Activated CD4-positive, alpha-beta T cell treated with anti-CD3 and anti-CD28 coated beads for 24 hours (primary cell): ENCODE measurements at regions not wholly inside any gene's neighbourhood (a gene's known extent, or its start where the extent isn't known, plus 50 kb on each side); places are given as distances from the start of the nearest gene placed in this dataset.
A peak's percentile ranks its signal among the peaks of the same experiment; 100 is the strongest.
"Not testable (repeated sequence)": the region's sequence is repeated elsewhere in the genome, so short reads cannot be mapped to it uniquely, and the experiment has no call there.

Source experiments
- DNase-seq, 2 donors: peaks; one replicate each; pipeline ENCODE4 v3.0.0-alpha.2; 2020; ENCODE audit warnings: low read depth in 2 of 2

DNA sequence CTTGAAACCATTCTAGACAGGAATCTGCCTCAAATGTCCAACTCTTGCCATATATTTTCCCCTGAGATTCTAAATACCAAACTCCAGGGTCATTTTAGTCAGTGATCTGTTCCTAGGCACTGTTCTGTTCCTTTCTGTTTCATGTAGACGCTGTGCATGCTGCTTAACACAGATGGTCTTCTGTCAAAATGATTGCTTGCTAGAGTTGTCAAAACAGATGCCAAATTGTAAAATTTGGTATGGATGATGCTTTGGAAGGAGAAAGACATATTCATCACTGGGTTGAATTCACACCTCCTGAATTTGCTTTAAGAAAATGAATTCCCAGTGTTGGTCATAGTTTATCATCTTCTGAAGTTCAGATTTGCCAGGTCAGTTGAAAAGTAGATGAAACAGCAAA lies 425.9 kb downstream of the ETS1 start:
- DNase-seq: no peak

DNA sequence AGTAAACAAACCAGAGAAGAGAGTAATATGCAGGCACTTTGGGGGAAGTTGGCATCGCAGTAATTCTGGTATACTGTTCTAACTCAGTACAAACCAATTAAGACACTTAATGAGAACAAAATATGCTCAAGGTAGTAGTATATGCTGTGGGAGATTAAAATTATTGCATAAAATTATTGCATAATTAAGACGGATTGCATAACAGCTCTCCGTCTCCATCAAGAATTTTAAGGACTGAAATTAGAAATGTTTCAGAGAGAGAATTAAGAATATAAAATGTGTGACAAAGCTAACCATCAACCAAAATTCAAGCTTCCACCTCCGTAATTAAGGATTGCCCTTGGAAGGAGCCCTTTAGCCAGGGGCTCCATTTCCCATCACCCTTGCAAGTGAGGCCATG lies 428.5 kb downstream of the ETS1 start:
- no peak for DNase-seq

DNA sequence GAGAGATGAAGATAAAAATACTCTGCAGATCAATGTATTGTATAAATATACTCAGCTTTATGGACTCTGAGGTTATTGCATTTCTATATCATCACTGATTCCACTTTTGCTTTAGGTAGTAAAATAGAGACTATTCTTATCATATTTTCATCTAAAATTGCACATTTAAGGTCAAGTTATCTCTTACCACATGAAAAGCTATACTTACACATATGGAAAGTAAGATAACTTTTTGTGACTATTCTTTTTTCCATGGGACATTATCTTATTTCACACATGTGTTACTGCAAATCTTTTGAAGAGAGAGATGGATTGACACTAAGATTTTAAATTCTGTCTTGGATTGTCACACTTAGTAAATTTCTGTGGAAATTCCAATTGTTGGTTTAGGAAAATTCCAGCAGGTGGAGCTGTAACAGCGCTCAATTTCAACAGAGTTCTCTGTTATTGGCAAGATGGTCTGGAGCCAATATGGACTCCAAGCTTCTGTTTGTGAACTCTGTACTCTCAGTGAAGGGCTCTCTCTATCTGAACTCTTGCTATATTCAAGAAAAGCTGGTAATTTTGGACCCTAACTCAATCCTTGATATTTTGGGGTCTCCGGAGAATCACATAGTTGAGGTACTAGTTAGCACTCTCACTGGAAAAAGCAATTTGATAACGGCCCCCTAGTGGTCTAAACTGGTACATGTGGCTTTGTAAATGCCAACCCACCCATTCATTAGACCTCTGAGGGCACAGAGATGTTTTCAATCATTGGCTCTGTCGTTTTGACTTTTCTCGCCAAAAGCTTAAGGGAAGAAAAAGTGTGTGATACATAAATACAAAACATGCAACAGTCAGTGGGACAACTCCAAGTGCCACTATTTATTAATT lies 429.7 kb downstream of the ETS1 start:
- DNase-seq: peak; percentile 22 to 53

DNA sequence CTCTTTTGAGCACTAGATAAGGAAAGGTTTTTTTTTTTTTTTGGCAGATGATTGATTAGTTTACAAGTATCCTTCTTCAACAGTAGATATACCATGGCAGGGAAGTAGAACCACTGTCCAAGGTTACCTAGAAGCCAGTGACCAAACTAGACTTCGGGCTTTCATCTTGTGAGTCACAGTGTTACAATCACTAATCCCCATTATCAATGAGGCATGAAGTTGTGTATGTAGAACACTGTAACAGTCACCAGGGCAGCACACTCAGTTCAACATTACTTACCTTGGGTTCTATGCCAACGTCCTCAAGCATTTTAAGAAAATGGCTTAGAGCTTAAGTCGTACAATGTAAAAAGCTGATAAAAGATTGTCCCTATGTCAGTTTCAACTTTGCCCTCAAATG lies 430.9 kb downstream of the ETS1 start:
- DNase-seq: no peak

DNA sequence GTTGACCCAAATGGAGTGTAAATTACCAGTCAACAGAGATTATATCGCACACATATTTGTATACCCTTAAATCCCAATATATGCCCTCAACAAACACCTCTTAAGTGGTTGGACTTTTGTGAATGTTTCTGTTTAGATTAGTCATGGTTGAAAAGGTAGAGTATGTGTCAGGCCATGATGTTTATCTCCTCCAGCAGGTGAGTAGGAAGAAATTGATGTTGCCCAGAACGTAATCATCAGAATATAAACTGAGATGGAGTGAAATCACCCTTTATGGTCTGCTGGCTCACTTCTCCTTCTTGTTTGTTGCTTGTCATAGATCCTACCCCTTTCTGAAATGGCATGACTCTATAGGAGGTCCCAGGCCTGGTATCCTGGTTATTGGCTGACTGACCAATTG lies 431.8 kb downstream of the ETS1 start:
- DNase-seq: no peak

DNA sequence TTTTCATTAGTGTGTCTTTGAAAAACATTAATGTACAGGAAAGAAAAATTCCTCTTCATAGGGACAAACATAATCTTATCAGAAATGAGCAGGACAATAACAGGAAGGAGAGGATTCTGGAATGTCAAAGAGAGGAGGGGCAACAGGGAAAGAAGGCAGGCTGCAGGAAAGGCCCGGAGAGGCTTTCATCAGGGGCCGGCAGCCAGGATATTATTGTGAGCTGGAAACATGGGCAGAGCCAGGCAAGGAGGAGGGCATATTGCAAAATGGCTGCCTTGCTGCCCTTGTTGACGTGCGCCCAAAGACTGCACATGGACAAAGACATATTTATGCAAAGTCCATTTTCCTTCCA lies 433.7 kb downstream of the ETS1 start:
- DNase-seq: no peak

DNA sequence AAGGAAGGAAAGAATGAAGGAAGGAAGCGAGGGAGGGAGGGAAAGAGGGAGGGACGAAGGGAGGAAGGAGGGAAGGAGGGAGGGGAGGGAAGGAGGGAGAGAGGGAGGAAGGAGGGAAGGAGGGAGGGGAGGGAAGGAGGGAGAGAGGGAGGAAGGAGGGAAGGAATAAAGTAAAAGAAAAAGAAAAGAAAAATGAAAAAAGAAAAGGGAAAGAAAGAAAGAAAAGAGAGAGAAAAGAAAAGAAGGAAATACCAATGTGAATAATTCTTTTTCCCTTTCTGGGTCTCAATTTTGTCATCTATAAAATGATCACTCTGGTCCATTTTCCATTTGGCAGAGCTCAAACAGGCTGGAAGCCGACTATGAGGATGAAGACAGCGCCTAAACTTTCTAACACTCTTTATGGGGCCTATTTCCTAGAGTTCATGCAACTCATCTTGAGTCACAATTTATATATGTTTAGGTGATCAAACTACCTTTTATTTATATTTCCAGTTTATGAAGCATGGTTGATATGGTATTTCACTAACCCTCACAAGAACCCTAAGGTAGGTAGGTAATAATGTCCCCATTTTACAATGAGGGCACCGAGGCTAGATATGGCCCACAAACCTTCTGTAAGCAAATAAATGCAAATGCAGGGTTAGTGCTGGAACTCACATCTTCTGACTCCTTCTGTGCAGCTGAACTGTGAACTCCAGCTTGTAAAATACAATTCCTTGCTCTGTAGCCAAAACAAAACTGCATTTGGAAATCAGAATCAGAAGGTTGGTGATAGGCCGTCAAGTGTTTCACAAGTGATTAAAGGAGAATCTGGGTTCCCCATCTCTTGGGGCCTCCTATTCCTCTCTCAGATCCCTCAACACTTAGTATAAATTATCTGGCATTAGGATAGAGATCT lies 434.3 kb downstream of the ETS1 start:
- DNase-seq: no peak

DNA sequence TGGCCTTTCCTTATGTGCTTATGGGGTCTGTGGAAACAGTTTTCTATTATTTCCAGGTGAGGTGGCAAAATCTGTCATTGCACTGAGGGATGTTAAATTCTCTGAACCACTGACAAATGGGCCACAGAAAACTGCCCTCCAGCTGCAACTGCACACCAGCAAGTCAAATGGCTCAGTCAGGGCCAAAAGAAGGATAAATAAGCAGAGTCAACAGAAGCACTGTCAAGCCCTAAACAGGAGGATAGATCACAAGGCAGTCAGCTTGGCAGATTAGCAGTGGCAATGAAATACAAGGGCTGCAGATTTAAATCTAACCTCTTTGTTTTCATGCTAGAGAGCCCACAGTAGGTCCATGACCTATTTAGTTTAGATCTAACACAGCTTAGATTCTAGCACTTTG lies 435.6 kb downstream of the ETS1 start:
- DNase-seq: no peak

DNA sequence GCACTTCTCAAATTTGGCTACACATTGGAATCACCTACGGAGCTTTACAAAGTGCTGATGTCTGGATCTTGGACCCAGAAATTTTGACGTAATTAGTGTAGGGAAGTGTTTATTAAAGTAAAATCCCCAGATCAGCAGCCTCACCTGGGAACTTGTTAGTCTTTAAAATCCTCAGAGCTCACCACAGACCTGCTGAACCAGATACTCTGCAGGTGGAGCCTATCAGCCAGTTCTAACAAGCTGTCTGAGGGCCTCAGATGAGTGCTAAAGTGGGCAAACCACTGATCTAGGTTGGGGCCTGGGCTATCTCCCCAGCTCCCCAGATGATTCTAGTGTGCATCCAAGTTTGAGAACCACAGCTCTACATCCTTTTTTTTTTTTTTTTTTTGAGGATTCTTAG lies 436.0 kb downstream of the ETS1 start:
- DNase-seq: no peak

DNA sequence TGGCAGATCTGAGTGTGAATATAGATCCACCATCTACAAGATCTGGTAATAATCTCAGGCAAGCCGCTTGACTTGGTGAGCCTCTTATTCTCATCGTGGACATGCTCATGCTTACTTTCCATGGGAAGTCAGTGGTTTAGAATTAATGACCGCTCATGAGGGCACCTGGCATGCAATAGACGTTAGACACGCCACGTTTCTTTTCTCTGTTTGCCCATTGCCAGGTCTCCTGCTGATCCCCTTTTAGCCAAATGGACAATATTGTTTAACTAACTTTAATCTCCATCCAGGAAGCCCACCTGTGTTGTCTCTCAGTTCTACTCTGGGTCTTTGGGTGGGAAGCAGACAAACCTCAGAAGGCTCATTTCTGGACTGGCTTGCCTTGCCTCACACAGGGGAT lies 439.1 kb downstream of the ETS1 start:
- no peak for DNase-seq

DNA sequence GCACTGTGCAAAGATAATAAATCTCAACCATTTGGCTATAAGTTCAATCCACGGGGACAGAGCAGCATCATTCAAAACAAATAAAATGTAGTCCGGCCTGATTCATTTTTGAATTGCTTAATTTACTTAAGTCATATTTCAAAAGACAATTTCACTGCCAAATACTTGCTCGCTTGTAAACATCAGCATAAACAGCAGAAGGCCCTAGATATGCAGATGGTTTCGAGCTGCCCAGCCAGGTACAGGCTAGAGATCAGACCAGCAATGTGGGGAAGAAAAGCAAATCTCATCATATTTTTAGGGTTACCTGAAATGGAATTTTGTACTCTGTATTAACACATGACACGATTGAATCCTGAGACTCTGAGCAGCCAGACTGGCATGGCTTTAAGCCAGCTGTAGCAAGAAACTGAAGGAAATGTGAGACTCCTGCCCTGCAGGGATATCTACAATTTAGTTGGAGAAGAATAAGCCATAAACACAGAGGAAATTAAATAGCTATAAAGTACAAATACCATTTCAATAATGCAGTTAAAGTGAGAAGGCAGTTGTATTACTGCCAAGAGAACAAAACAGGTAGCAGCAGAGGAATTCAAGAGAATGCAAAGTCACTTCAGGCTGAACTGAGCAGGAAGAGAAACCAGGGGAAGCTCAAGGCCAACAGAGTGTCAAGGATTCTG lies 440.3 kb downstream of the ETS1 start:
- DNase-seq: no peak

DNA sequence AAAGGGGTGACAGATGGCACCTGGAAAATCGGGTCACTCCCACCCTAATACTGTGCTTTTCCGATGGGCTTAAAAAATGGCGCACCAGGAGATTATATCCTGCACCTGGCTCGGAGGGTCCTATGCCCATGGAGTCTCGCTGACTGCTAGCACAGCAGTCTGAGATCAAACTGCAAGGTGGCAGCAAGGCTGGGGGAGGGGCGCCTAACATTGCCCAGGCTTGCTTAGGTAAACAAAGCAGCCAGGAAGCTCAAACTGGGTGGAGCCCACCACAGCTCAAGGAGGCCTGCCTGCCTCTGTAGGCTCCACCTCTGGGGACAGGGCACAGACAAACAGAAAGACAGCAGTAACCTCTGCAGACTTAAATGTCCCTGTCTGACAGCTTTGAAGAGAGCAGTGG lies 447.1 kb downstream of the ETS1 start:
- DNase-seq: not testable (repeated sequence)

DNA sequence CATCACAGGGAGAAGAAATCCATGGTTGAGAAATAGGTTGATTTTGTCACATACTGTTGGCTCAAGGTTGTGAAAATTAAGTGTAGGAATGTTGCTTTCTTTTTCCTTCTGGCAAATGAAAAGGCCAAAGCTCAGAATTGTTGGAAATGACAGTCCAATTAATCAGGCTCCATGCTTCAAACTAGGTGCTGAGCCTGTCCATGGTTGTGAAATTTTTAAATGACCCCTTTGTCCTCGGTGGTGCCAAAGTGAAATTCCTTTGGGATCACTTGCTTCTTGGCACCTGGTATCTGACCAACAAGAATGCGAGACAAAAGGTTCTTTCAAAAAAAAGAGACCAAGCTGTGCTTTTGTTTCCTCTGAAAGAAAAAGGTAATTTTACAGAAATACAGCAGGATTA lies 451.9 kb downstream of the ETS1 start:
- no peak for DNase-seq

DNA sequence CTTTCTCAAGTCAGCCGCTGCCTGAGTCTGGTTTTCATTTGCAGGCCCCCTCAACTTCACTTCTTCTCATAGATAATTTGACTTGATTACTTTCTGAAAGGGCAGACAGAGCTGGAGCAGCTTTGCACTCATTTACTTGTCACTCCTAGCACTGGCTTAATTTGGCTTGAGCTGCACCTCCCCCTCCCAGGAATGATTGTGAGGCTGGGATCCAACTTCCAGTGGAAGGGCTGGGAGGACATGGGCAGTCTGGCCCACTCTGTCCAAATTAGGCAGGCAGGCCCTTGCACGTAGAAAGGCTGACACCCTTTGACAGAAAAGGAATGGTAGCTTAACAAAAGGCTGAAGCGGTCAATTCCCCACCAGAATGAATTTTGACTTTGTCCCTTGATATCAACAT lies 453.9 kb downstream of the ETS1 start:
- no peak for DNase-seq

DNA sequence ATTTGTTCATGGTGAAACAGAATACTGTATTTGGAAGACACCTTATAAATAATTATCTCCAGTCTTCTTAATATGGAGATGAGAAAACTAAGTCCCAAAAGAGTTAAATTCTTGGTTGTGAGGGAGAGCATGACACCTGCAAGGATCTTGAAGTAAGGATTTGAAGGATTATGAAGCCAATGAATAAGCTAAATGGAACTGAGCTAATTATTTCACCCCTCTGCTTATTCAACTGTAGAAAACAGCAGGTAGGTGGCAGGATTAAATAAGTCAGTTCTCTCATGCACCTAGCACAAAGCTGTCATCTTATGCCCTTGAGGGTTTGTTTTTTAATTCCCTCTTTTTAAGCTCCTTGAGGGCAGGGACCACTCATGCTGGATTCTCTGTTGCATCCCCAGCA lies 457.3 kb downstream of the ETS1 start:
- DNase-seq: no peak

DNA sequence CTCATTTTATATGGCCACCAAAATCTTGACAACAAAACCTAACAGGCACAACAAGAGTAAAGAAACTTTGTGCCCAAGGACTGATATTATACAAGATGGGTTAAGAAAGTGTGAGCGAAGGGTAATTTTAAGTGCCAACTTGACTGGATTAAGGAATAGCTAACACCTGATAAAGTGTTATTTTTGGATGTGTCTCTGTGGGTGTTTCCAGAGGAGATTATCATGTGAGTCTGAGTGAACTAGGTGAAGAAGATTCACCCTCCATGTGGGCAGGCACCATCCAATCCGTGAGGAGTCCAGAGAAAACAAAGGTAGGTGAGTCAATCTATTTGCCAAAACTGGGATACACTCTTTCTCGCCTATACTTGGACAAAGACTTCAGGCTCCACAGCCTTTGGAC lies 461.6 kb downstream of the ETS1 start:
- no peak for DNase-seq

DNA sequence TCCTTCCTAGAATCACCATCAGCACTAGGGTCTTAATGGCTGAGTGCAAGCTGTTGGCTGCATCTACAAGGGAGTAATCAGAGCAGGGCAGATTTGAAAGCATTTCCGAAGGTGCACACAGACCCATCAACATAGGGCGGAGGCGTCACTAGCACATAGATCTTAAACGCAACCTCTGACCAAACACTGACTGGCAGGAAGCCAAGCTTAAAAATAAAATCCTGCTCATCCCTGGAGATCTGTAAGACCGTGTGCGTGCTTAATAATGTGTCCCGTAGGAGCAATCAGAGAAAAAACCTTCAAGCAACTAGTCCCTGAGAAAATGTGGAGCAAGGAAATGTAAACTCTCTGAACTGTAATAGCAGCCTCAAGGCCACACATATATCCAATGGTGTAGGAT lies 470.5 kb downstream of the ETS1 start:
- no peak for DNase-seq

DNA sequence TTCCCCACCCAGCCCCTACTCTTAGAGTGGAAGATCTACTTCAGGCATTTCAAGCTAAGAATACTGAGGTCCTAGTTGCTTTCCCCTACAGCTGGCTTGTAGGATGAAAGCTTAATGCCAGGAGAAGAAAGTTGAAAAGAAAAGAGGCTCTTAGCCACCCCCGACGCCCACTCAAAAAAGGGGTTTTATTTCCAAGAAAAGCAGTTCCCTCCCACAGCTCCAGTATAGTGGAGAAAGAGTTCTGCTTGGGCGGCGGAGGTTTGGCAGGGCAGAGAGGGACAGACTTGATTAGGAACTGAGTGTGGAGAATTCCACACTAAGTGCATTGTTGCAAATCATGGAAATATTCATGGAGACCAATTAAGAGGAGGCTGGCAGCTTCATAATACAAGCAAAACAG lies 470.9 kb downstream of the ETS1 start:
- no peak for DNase-seq

DNA sequence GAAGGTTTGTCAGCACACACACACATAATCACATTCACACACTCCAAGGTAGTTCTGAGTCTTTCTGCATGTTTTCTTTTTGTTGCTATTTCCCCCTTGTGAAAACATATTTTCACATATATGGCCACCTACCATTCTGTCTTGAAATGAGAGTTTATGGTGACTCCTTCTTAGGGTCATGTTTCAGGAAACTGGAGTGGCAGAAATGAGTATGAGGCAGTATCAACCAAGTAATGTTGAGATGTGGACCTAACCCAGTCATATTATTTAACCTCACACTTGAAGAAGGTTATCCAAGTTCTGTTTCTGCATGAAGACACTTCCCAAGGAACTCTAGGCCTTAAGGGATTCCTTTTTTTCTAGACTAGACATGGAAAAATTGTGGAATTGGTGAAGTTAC lies 481.4 kb downstream of the ETS1 start:
- no peak for DNase-seq

DNA sequence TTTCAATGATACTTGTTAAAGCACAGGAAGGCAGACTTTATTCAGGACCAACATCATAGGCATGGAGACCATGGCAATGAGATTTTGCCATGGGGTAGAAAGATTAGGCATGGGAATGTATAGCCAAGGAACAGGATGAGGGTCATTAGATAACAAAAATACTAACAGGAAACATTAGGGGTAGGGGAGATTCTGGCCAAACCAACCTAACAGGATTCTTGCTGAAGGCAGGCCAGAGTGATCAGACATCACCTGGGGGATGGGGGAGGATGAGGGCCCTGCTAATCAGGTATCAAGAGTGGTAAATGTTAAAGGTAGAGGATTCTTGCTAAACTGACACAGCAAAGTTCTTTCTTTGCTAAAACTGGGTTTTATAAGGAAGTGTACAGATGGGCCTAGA lies 481.8 kb downstream of the ETS1 start:
- DNase-seq: no peak

DNA sequence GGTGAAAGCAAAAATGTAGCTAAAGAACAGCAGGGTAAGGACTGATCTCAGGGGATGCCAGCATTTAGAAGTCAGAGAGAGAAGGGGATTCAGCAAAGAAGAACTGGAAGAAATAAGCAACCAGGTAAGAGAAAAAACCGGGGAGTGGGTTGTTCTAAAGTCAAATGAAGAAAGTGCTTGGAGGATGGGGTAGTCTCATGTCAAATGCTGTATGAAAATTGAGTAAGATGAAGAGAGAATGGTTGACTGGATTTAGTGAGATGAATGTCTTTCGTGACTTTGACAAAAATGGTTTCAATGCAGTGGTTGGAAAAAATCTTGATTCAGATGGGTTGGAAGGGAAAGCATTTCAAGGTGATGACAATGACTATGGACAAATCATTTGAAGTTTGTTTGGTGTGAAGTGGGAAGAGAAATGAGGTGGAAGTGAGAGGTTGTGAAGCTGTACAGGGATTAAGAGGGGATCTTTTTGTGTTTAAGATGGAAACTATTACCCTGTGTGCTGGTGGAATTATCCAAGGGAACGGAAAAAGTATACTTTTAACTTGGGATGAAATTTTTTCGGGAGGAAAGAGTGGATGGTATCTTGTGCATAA lies 484.0 kb downstream of the ETS1 start:
- DNase-seq: no peak

DNA sequence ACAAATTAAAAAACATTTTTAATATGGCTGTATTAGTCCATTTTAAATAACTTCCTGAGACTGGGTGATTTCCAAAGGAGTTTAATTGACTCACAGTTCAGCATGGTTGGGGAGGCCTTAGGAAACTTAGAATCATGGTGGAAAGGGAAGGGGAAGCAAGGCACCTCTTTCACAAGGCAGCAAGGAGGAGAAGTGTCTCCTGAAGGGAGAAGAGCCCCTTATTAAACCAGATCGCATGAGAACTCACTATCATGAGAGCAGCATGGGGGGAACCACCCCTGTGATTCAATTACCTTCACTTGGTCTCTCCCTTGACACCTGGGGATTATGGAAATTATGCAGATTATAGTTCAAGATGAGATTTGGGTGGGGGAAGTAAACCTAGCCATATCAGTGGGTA lies 488.6 kb downstream of the ETS1 start:
- DNase-seq: no peak
